ENCODE measurements at regions not wholly inside any gene's neighbourhood (a gene's known extent, or its start where the extent isn't known, plus 50 kb on each side); places are given as distances from the start of the nearest gene placed in this dataset.

- no peak for TF ChIP-seq CTCF (conservative IDR thresholded peaks at IDR 0.05 in 1 of 2, IDR thresholded peaks at IDR 0.05 in 1 of 2; ENCODE audit: extremely low read depth in 1 of 2, insufficient read depth in 1 of 2, low read depth in 1 of 2, low read length in 2 of 2)
- TF ChIP-seq EZH2 (IDR thresholded peaks at IDR 0.05; ENCODE audit: borderline replicate concordance, low read length), result no peak
Observed at GRCh38 chr21:27954543-27955165, 987.8 kb upstream of the ADAMTS5 start.
